Left colon (tissue), 2 donors: ENCODE measurements at regions not wholly inside any gene's neighbourhood (a gene's known extent, or its start where the extent isn't known, plus 50 kb on each side); places are given as distances from the start of the nearest gene placed in this dataset.

Experiments used
- ATAC-seq: fragments of 200-7000 bp; cut with Tn5 transposase; one replicate; pipeline ENCODE4 v1.9.1; 2020; ENCODE audit warnings: mild to moderate bottlenecking, moderate library complexity
- DNase-seq, 2 donors: peaks; one replicate each; pipeline ENCODE4 v3.0.0-alpha.2; 2020
- intact Hi-C, 2 donors: fragments of 100-400 bp; cut with DNase I in 1 of 2; cut with micrococcal nuclease in 1 of 2; formaldehyde crosslinking; loops; one replicate each; pipeline versions ENCODE4 v1.11.2 to v1.14.0; 2022; cut with DNase I, micrococcal nuclease
- donor health status: DM: no; HTN: no; CAD: no.
- donor health status: DM: yes; HTN: yes; CAD: no.

DNA sequence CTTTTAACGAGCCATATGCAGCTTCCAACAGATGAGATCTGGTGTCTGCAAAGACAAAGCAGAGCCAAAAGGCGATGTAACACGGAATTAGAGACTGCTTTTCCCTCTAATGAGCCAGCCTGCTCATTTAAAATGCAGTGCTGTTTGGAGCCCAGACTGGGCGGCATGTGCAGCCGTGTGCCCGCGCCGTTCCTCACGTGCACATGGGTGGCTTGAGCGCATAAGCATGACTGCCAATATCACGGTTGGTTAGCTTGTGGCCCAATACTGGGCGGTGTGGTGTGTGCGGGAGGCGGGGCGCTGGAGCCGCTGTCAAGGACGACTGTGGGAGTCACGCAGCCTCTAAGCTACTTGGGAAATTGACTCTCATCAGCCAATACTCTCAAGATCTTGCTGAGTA lies 87.0 kb upstream of the SCOC start:
- DNase-seq: no peak
- no peak for ATAC-seq
- intact Hi-C loops: no loop called here

DNA sequence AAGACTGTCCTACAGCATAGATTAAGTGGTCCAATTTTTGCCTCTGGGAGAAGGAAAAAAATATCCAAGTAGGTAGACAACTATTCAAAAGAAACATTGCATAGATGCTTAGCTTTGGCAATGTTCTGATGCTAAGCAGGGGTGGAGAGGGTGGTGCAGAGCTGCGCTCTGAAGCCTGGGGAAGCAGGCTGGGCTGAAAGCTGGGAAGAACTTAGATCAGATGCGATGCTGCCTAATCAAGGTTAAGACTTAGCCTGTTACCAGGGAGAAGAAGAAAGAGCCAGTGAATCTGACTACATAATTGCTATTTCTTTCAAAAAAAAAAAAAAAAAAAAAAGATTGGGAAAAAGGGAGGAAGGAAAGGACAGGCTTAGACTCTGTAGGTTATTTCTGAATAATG lies 89.0 kb upstream of the SCOC start:
- intact Hi-C loops: no loop called here
- ATAC-seq (no peak), DNase-seq (no peak)

DNA sequence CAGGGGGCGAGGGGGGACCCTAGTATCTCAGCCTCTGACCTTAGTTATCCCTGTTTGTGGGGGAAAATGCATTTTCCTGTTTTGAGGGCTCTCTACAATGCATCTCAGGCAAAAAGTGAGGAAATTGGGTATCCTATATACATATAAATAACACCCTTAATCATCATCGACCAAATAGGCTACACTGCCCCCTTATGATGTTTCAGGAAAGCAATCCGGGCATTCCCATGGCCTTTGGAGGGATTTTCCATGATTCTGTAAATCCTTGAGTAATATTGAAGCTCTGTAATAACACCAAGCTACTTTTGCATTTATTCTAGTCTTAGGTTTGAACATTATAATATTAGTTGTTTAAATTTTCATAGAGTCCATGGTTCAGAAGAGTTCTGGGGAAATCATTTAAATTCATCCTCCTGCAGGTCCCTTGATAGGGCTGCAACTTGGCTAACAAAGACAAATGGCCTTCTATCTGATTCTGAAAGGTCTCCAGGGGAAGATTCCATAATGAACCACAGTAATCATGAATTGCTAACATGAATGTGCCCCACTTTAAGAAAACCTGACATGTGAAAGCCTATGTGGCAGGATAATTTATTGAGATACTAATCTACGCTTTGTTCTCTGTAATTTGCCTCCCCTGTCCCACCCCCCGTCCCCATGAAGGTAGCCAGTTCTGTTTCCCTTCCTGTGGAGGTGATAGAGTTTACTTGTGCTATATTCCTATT lies 91.5 kb upstream of the SCOC start:
- no peak for DNase-seq
- intact Hi-C loops: no loop called here
- ATAC-seq: no peak

DNA sequence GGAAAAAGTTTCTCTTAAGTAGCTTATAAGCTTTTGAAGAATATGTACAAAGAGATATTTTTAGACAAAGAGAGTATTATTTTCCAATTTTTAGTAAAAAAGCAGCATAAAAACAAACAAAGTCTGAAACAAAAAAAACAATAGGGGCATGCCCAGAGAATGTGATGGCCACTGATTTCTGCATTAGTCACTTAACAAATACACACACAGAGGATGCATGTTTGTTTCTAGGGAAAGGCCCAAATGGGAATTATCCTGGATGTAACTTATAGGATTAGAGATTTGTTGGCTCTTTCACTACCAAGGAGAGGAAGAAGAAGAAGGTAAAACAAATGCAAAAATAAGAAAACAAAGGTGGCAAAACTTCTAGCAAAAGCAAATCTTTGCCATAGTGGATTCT lies 95.9 kb upstream of the SCOC start:
- no peak for DNase-seq
- intact Hi-C loops: no loop called here
- ATAC-seq: no peak

DNA sequence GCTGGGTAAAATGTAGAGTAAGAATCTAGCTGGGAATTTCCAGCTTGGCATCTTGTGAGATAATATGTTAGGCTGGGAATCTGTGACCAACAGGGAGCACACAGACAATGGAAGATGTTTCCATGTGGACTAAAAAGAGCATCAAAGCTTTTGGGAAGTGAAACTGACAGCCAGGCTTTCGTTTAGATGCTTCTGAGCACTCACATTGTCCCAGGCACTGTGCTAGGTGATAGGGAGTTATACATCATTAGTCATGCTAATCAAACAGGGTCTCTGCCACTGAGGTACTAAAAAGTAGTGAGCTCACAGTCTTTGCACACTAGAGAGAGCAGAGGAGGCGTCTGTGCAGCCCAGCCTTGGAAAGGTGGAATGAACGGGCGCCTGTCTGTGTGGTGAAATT lies 101.9 kb upstream of the SCOC start:
- intact Hi-C loops: no loop called here
- no peak for ATAC-seq

DNA sequence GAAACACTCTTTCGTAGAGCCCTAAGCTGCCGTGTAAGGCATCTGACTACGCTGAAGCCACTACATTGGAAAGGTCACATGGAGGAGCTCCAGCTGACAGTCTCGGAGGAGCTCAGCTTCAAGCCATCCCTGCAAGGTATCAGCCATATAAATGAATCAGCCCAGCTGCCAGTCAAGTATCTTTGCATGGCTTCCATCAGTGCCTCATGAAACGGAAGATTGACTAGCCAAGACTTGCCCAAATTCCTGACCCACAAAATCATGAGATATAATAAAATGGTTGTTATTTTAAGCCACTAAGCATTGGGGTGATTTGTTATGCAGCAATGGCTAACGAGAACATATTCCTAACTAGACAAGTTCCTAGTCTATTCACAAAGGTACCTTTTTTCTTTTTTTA lies 104.1 kb upstream of the SCOC start:
- ATAC-seq: no peak
- no peak for DNase-seq
- intact Hi-C loops: no loop called here

More for the DNA sequence above, 101.9 kb upstream of the SCOC start:
- DNase-seq: no peak

DNA sequence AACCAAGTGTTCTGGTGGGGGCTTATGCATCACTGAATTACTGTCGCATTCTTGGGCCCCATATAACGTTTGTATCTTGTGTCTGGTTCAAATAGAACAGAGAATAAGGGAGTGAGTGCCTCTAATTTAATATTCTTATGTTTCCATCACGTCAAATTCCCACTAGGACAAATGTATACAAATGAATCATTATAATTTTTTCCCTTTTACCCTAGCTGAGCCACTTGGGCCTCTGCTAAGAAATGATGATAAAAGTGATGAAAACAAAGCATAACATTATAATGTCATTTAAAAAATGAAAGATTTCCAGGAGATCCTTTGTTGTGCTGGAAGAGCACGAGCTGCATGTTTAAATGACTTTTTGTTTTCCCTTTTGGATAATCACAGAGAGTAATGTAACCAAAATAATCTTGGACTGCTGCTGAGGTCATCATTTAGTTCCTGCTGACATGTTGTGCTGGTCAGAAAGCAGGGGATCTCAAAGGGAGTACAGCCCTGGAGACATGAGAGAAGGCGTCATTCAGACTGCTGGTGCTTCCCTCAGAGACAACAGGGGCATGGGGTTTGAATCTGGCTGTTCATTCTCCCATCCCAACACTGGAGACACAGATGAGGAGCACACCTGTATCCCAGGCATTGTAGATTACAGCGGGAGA lies 105.1 kb upstream of the SCOC start:
- ATAC-seq (no peak), DNase-seq (no peak)
- intact Hi-C loops: no loop called here

DNA sequence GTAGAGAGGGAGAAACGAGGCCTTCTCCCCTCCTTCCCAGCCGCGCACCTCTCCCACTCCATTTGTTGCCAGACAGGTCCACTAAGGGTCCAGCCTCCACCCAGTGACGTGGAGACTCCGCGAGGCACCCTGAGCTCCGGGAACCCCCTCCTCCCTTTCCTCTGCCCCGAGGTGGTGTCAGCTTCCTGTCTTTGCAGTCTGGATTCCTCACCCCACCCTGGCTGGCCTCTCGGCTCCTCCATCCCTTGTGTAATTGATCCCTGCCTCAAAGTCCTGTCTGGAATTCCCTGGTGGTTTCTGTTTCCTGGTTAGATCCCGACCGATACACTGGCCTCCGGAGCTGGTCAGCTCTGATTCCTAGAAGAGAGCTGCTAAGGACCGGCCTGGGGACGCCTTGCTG lies 105.9 kb upstream of the SCOC start:
- no peak for DNase-seq
- ATAC-seq: no peak
- intact Hi-C loops: no loop called here

DNA sequence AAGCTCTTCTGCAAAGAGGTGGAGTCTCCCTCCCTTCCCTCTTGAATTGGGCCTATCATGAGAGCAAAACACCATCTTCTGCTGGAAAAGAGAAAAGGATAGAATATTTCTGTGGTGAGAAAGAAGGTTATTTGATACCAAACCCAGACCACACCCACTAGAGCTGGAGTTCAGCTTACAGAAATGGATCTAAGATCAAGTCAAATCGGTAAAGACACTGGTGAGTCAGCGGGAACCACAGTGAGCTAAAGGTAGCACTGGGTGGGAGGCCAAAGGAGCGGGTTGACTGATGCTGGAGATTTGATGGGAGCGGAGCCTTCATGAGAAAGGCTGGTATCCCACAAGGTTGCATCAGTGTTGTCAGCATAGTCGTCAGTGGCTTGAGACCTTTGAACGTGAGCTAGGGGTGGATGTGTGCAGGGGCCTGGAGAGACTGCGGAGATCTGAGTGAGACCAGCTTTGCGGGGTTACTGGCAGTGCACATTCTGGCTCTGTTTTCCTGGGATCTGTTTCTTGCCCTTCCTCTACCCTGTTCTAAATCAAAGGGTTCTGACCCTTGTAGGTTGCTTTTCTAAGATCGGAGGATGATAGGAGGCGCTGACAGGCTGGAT lies 106.4 kb upstream of the SCOC start:
- intact Hi-C loops: no loop called here
- ATAC-seq (no peak), DNase-seq (no peak)

DNA sequence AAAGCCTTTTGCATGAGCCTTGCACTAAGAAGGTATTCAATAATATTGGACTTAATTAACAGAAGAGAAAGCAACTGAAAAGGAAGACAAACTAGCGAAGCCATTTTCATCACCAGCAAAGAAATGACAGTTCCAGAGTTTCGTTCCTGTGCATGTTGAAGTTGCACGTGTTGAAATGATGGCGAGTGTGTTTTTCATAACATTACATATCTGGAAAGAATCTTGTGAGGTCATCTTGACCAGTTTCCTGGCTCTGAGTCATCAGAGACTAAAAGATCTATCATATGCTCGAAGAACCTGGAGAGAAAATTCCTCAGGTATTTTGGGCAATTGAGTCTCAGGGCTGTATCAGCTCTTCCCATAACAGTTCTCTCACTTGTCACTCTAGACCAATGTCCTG lies 106.2 kb upstream of the MAML3 start:
- DNase-seq (no peak), ATAC-seq (no peak)
- intact Hi-C loops: no loop called here

DNA sequence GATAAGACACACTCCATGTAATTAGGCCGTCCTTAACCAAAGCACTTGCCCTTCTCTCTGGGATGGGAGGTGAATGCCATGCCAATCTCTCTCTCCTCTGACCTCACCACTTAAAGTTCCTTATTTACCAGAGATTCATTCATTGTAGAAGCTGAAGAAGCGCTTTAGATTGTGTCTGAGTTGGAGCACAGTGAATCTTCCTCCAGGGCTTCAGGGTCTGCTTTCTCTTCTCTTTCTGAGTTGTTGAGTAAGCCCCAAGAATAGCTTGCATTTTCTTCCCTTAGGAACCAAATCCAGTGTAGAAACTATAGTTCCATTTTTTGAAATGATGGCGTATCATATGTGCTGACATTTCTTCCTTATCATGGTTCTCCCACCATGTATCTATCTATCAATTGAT lies 104.5 kb upstream of the MAML3 start:
- no peak for DNase-seq
- intact Hi-C loops: loop anchor here (10.0 kb wide), 4 partner anchors 104 to 594 kb away; partner anchors contain the start of genes MAML3 (in 1 of the 2) and MGST2 (in 1 of the 2)
- no peak for ATAC-seq

DNA sequence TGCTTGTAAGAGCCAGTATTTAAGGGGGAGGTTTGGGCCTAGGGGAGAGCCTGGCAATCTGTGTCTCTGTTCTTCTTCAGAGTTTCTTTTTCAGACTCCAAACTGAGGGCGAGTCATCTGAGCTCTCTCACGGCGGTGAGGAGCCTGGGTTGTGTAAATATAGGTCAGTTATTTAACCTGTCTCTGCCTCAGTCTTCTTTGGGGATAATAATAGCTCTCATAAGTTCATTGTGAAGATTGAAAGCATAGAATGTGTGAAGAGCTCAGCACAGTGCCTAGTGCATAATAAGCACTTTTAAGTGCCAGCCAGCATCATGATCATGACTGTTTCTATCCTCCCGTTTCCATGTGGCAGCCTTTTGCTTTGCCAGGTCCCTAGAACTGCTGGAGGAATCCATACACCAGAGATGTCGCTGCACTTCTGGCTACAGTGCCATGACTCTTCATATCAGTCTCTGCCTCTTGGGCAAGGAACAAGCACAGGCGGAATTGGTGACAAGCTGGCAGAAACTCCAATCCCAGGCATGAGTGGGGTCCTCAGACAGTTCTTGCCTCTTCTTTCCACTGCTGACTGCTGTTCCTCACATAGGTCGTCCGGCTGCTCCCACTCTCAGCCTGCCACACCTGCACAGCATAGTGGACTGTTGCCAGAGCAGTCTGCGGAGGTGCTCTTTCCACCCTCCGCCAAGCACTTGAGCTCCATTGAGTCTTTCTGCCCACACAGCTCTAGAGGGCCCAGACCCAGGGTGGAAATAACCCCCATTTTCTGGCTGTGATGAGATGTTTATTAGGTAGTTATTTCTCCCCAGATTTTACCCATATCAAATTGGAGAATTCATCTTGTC lies 103.7 kb upstream of the MAML3 start:
- no peak for ATAC-seq

DNA sequence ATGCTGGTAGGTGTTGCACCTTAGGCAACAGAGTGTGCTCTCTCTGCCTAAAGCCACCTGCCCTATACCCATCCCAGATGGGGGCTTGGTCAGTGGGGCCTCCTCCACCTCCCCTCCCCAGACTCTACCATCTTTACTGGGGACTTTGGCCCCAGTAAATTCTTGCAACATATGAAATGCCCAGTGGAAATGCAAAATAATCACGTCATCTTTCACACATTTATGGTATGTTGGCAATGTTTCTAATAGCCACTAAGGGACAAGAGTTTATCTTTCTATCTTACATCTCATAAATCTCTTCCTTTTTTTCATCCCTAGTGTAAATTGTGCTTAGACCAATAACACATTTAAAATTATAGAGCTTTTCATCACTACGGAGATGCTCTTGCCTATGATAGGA lies 103.0 kb upstream of the MAML3 start:
- intact Hi-C loops: loop anchor here (10.0 kb wide), 4 partner anchors 102 to 592 kb away; partner anchors contain the start of genes MAML3 (in 1 of the 2) and MGST2 (in 1 of the 2)
- no peak for DNase-seq
- ATAC-seq: no peak

More for the DNA sequence above, 103.7 kb upstream of the MAML3 start:
- intact Hi-C loops: loop anchor here (10.0 kb wide), 4 partner anchors 103 to 593 kb away; partner anchors contain the start of genes MAML3 (in 1 of the 2) and MGST2 (in 1 of the 2)
- no peak for DNase-seq

DNA sequence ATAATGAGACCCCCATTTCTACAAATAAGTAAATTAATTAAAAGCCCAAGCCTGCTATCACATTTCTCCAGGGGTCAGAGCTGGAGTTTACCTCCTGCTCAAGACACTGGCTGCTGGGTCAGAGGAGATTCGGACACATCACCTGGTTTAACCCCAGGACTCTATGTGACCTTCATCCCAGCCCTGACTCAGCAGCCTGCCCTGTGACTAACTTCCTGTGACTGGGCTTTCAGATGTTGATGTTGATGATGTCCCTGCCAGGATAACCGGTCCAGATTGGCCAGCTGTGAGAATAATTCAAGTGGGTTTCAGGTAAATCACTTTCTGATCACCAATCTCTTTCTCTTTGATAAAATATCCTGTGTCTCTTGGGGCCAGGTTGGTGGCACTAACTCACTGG lies 102.4 kb upstream of the MAML3 start:
- DNase-seq (no peak), ATAC-seq (no peak)
- intact Hi-C loops: loop anchor here (10.0 kb wide), 4 partner anchors 102 to 592 kb away; partner anchors contain the start of genes MAML3 (in 1 of the 2) and MGST2 (in 1 of the 2)

DNA sequence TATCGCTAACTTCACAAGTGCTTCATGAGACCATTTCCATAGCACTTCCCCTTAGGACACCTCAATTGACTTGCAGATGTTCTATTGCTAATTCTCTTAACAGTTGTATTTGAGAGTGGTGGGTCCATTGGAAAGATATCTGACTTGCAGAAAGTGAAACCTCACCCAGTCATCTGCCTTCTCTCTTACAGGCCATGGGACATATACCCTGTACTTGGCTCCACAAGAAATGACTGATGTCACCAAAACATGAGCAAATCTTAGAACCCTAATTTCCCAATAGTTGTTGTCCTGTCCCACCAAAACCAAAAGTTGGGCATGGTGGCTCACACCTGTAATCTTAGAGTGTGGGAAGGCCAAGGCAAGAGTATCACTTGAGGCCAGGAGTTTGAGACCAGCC lies 101.9 kb upstream of the MAML3 start:
- no peak for DNase-seq
- intact Hi-C loops: loop anchor here (10.0 kb wide), 4 partner anchors 101 to 591 kb away; partner anchors contain the start of genes MAML3 (in 1 of the 2) and MGST2 (in 1 of the 2)
- ATAC-seq: no peak

DNA sequence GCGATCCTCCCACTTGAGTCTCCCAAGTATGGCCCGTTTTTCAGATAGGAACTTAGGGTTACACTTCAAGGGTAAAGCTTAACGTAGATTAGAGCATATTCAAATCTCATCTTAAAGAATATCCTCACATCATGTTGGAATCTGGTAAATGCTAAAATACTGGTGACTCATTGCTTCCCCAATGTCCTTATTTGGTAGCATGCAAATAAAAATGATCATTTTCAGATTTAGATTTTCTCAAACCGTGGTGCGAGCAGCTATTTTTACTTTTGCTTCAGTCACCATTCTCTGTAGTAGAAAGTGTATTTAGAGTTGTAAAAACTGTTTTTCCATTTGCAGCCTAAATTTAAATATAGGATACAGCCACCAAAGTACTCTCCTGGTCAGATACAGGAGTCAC lies 101.5 kb upstream of the MAML3 start:
- ATAC-seq (no peak), DNase-seq (no peak)
- intact Hi-C loops: loop anchor here (10.0 kb wide), 4 partner anchors 101 to 591 kb away; partner anchors contain the start of genes MAML3 (in 1 of the 2) and MGST2 (in 1 of the 2)

DNA sequence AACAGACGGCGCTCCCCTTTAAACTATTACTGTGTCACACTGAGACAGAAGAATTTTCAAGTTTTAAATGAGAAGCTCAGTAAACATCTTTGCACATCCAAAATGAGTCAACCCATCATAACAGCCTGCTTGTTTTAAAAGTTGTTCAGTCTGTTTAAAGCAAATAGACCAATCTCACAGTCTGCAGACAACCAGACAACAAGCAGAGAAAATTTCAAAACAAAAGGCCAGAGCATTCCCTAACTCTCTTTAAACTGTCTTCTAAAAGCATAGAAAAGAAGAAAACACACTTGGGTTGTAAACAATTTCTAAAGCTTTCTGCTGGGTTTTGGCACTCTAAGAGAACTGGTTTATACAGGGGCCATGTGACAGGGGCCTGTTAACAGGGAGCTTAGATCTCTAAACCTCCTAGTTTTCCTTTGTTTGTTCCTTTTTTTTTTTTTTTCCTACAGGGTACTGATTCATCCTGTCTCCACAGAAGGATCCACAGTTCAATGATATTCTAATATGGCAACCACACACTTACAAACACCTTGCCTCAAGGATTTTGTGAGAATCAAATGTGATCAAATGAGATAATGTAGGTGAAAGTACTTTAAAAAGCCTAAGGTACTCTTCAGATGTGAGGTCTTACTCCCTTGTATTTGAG lies 100.8 kb upstream of the MAML3 start:
- ATAC-seq: no peak
- no peak for DNase-seq
- intact Hi-C loops: loop anchor here (5.0 to 10.0 kb wide), 6 partner anchors 97 to 590 kb away; partner anchors contain the start of genes MAML3 (in 1 of the 2) and MGST2 (in 1 of the 2)

DNA sequence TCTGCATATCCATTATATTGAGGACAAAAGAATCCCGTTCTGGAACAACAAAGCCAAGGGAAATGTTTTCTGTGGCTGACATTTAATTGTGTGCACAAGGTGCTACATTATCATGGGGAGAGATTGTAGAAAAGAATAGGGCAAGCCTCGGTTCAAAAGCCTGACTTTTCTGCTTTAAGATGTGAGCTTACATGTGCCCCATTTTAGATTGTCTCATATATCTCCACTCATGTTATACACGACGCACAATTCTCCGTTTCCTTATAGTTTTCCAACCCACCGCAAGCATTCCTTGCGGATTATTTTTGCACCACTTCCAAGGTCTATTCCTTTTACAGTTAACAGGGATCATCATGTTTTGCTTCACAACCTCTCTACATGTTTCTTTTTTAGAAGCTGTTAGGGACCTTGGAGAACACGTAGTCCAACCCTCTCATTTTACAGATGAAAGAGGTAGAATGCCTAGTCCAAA lies 99.6 kb upstream of the MAML3 start:
- intact Hi-C loops: loop anchor here (5.0 to 10.0 kb wide), 6 partner anchors 96 to 589 kb away; partner anchors contain the start of genes MAML3 (in 1 of the 2) and MGST2 (in 1 of the 2)
- ATAC-seq: no peak
- DNase-seq: no peak
